Vagina (tissue), 2 donors: ENCODE measurements at regions not wholly inside any gene's neighbourhood (a gene's known extent, or its start where the extent isn't known, plus 50 kb on each side); places are given as distances from the start of the nearest gene placed in this dataset.

Source experiments
- DNase-seq, 2 donors: peaks; one replicate each; pipeline ENCODE4 v3.0.0-alpha.2; 2017; ENCODE audit errors: extremely low spot score in 2 of 2
- H3K27ac ChIP-seq: fragments of 200-600 bp; sonication (generic); one replicate; pipeline ENCODE4 v1.5.1; 2019
- H3K27me3 ChIP-seq: fragments of 200-600 bp; sonication (generic); one replicate; pipeline ENCODE4 v1.5.1; 2019
- H3K36me3 ChIP-seq, 2 donors: fragments of 200-600 bp; sonication (generic); one replicate each; pipeline ENCODE4 v1.5.1; 2017 to 2019
- H3K4me1 ChIP-seq: fragments of 200-600 bp; sonication (generic); one replicate; pipeline ENCODE4 v1.5.1; 2019
- H3K4me3 ChIP-seq, 2 donors: fragments of 200-600 bp; sonication (generic); 1 replicate in 1 of 2; 2 replicates in 1 of 2; pipeline ENCODE4 v1.5.1; 2016 to 2019
- H3K9me3 ChIP-seq: fragments of 200-600 bp; sonication (generic); one replicate; pipeline ENCODE4 v1.5.1; 2019
- POLR2A ChIP-seq, 2 donors: fragments of 450-650 bp; IDR thresholded peaks; one replicate each; pipeline ENCODE4 v1.6.1; 2017; ENCODE audit warnings: antibody characterized with exemption in 2 of 2, mild to moderate bottlenecking in 2 of 2, moderate library complexity in 2 of 2
- POLR2AphosphoS5 ChIP-seq, 2 donors: sonication (generic); formaldehyde crosslinking; IDR thresholded peaks; one replicate each; pipeline ENCODE4 v1.9.0; 2017; ENCODE audit warnings: antibody characterized with exemption in 2 of 2, mild to moderate bottlenecking in 2 of 2, low read depth in 1 of 2; ENCODE audit not compliant: insufficient read depth in 1 of 2
- intact Hi-C: fragments of 100-400 bp; cut with DNase I; formaldehyde crosslinking; loops from one replicate; pipeline ENCODE4 v1.15.1; 2023
- TF ChIP-seq, protein P1 (sequence below), 3 experiments: fragments of 450-650 bp in 2 of 3; fragments of 200-600 bp in 1 of 3; sonication (generic) in 1 of 3; IDR thresholded peaks; one replicate each; pipeline ENCODE4 v1.5.1; 2017 to 2019; ENCODE audit warnings: antibody characterized with exemption in 3 of 3, mild to moderate bottlenecking in 2 of 3, moderate library complexity in 2 of 3

DNA sequence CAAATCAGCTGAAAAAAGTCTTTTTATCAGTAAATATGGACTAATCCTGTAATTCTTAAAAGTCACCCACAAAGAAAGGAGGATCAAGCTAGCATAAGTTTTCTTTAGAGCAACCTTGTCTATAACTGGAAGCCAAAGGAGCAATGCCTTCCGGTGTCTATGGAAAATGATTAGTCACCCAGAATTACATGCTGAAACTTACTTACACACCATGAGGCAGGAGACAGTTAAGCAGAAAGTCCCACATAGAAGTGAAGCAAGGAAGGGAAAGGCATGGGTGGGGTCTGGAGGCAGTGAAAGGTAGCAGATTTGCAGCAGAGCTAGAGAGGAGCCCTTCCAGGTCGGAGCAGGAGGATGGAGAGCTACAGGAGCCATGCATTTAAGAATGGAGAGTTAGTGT is 153.7 kb upstream of the RIPOR2 start:
- Histone ChIP-seq H3K9me3 (no peaks in the 10 kb centered on the region), H3K27me3 (no peaks in the 10 kb centered on the region), H3K4me3 (no peak overlapping the region), H3K4me1 (peaks cover 6% of the 10 kb centered on the region), H3K27ac (no peak overlapping the region), H3K36me3 (peaks cover 0 to 13% of the 10 kb centered on the region in 2 donors)
- intact Hi-C loops: no loop called here
- no peak for DNase-seq
- TF ChIP-seq, protein P1, sequence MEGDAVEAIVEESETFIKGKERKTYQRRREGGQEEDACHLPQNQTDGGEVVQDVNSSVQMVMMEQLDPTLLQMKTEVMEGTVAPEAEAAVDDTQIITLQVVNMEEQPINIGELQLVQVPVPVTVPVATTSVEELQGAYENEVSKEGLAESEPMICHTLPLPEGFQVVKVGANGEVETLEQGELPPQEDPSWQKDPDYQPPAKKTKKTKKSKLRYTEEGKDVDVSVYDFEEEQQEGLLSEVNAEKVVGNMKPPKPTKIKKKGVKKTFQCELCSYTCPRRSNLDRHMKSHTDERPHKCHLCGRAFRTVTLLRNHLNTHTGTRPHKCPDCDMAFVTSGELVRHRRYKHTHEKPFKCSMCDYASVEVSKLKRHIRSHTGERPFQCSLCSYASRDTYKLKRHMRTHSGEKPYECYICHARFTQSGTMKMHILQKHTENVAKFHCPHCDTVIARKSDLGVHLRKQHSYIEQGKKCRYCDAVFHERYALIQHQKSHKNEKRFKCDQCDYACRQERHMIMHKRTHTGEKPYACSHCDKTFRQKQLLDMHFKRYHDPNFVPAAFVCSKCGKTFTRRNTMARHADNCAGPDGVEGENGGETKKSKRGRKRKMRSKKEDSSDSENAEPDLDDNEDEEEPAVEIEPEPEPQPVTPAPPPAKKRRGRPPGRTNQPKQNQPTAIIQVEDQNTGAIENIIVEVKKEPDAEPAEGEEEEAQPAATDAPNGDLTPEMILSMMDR (IDR thresholded peaks at IDR 0.05): no peak
- no peak for TF ChIP-seq POLR2AphosphoS5 (IDR thresholded peaks at IDR 0.05; ENCODE audit: insufficient read depth in 1 of 2, low read depth in 1 of 2)
- TF ChIP-seq POLR2A (IDR thresholded peaks at IDR 0.05): no peak

DNA sequence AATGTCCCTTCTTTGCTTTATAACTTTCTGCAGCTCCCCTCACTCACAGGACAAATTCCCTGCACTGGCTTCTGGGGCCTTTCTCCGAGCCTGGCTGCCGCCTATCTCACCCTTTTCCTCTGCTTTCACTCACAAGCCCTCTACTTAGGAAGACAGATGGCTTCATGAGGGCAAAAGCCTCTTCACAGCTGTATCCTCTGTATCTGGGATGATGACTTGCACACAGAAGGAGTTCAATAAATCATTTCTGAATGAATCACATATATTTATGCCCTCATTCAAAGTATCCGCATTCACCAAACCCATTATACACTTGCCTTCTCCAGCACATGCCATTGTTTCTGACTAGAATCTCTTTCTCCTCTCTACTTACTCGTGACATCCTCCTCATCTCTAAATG is 159.0 kb upstream of the RIPOR2 start:
- no peak overlapping the region for H3K4me3 ChIP-seq
- intact Hi-C loops: no loop called here
- TF ChIP-seq POLR2AphosphoS5 (IDR thresholded peaks at IDR 0.05; ENCODE audit: insufficient read depth in 1 of 2, low read depth in 1 of 2) (no peak), POLR2A (IDR thresholded peaks at IDR 0.05) (no peak)
- TF ChIP-seq, protein P1 (IDR thresholded peaks at IDR 0.05): no peak
- no peak overlapping the region for H3K27ac ChIP-seq
- H3K9me3 ChIP-seq: no peaks in the 10 kb centered on the region
- DNase-seq: no peak
- peaks cover 0 to 26% of the 10 kb centered on the region in 2 donors for H3K36me3 ChIP-seq
- no peaks in the 10 kb centered on the region for H3K27me3 ChIP-seq
- H3K4me1 ChIP-seq: no peaks in the 10 kb centered on the region

DNA sequence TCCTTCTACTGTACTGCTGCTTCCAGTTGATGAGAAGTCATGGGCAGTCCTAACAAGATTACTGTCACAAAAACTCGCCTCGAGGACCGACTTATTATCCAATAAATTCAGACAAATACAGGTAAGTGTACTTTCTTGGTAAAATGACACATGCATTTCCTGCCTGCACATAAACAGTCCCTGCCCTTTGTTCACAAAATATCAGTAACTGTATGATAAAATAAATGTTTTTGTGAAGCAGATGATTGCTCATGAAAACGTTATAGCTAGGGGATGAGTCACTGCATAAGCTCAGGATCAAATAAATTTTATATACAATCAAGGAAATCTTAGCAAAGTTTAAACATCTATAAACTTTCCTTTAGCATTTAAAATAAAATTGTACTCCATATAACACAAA is 164.5 kb upstream of the RIPOR2 start:
- H3K36me3 ChIP-seq: peaks cover 0 to 6% of the 10 kb centered on the region in 2 donors
- no peaks in the 10 kb centered on the region for H3K9me3 ChIP-seq
- H3K4me1 ChIP-seq: no peaks in the 10 kb centered on the region
- H3K4me3 ChIP-seq: no peak overlapping the region
- TF ChIP-seq, protein P1 (IDR thresholded peaks at IDR 0.05): no peak
- TF ChIP-seq POLR2A (IDR thresholded peaks at IDR 0.05): no peak
- no peak for TF ChIP-seq POLR2AphosphoS5 (IDR thresholded peaks at IDR 0.05; ENCODE audit: insufficient read depth in 1 of 2, low read depth in 1 of 2)
- H3K27me3 ChIP-seq: no peaks in the 10 kb centered on the region
- no peak overlapping the region for H3K27ac ChIP-seq
- DNase-seq: no peak
- intact Hi-C loops: no loop called here

DNA sequence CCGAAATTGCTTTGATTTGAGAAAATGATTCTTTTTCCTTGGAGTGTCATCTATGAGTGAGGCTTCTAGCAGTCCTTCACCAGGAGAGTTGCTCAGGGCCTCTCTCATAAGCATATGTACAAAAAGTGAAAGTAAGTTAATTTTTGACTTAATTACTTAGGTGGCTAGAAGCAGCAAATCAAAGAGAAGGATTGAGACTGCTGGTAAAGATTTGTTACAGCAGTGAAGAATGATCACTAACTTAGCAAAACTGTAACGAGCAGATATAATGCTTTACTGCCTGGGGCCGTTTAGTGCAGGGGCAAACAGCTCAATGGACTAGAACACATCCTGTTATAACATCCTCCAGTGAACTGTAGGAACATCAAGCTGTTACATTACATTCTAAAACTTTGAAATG is 167.8 kb upstream of the RIPOR2 start:
- Histone ChIP-seq H3K36me3 (peaks cover 0 to 14% of the 10 kb centered on the region in 2 donors), H3K9me3 (no peaks in the 10 kb centered on the region), H3K27ac (no peak overlapping the region), H3K4me3 (no peak overlapping the region), H3K27me3 (no peaks in the 10 kb centered on the region), H3K4me1 (no peaks in the 10 kb centered on the region)
- TF ChIP-seq POLR2A (IDR thresholded peaks at IDR 0.05) (no peak), POLR2AphosphoS5 (IDR thresholded peaks at IDR 0.05; ENCODE audit: insufficient read depth in 1 of 2, low read depth in 1 of 2) (no peak)
- TF ChIP-seq, protein P1 (IDR thresholded peaks at IDR 0.05): no peak
- intact Hi-C loops: no loop called here
- no peak for DNase-seq

DNA sequence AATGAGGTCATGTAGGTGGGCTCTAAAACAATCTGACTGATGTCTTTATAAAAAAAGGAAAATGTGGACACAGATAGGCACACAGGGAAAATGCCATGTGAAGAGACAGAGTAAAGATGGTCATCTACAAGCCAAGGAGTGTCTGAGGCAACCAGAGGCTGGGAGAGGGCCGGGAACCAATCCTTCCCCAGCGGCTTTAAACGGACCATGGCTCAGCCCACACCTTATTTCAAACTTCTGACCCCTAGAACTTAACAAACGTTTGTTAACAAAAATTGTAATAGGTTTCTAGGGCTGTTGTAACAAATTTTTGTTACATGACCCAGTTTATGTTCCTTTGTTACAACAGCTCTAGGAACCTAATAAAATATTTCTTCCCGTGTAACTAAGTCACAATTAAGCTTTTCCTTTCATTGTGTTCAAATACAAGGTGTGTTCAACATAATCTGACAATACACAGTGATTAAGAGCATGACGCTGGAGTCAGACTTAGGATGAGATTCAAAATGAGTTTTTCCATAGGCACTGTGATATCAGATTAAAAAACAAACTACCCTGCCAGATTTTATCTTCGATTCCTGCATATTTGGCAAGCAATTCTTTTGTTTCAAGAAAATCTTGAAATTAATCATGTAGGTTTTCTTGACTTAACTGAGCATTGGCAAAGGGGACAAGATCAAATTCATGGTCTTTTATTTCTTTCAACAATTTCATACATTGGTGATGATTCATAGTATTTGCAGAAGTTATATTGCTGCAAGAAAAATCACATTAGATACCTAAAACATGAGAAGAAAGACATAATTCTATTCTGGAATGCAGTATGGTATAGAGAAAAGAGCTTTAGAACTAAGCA is 169.5 kb upstream of the RIPOR2 start:
- Histone ChIP-seq H3K4me1 (no peaks in the 10 kb centered on the region), H3K27me3 (no peaks in the 10 kb centered on the region), H3K4me3 (no peak overlapping the region), H3K9me3 (no peaks in the 10 kb centered on the region), H3K27ac (no peak overlapping the region), H3K36me3 (peaks cover 0 to 21% of the 10 kb centered on the region in 2 donors)
- intact Hi-C loops: no loop called here
- TF ChIP-seq POLR2A (IDR thresholded peaks at IDR 0.05) (no peak), POLR2AphosphoS5 (IDR thresholded peaks at IDR 0.05; ENCODE audit: insufficient read depth in 1 of 2, low read depth in 1 of 2) (peak in 1 of 2 donors; percentile 57)
- DNase-seq: no peak
